Gastroesophageal sphincter (tissue), 3 donors: ENCODE measurements at regions not wholly inside any gene's neighbourhood (a gene's known extent, or its start where the extent isn't known, plus 50 kb on each side); places are given as distances from the start of the nearest gene placed in this dataset.

ENCODE experiments used
- CTCF ChIP-seq, 4 experiments: fragments of 200-600 bp in 2 of 4; fragments of 450-650 bp in 2 of 4; sonication (generic) in 1 of 4; IDR thresholded peaks; one replicate each; pipeline ENCODE4 v1.5.1; 2017 to 2019; ENCODE audit warnings: antibody characterized with exemption in 4 of 4, mild to moderate bottlenecking in 2 of 4, moderate library complexity in 2 of 4
- EP300 ChIP-seq: sonication (generic); formaldehyde crosslinking; IDR thresholded peaks from one replicate; pipeline ENCODE4 v1.6.1; 2017; ENCODE audit warnings: antibody characterized with exemption, mild to moderate bottlenecking

DNA sequence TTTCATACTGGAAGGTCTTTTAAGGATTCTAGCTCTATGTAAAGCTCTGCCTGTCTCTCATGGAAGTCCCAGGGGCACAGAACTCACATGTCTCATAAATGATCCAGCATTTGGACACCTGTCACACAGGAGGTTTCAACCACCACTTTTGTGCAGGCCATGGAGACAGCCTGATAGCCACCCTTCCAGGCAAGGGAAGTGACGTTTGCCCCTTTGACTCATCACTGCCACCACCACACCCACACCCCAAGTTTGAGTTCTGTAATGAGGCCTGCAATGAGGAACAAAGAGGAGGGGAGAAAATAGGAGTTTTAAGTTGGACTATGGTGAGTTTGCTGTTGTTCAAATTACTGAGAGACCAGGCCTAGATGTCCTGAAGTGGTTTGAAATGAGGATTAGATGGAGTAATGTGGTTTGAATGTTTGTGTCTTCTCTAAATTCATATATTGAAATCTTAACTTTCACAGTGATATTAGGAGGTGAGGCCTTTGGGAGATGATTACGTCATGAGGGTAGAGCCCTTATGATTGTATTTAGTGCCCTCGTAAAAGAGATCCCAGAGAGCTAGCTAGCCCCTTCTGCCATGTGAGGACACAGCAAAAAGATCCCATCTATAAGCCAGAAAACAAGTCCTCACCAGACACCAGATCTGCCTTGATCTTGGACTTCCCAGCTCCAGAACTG is 175.3 kb upstream of the EPHA4 start:
- TF ChIP-seq EP300 (no peak), CTCF (IDR thresholded peaks at IDR 0.05) (no peak)
